ENCODE measurements at regions not wholly inside any gene's neighbourhood (a gene's known extent, or its start where the extent isn't known, plus 50 kb on each side); places are given as distances from the start of the nearest gene placed in this dataset.

DNA sequence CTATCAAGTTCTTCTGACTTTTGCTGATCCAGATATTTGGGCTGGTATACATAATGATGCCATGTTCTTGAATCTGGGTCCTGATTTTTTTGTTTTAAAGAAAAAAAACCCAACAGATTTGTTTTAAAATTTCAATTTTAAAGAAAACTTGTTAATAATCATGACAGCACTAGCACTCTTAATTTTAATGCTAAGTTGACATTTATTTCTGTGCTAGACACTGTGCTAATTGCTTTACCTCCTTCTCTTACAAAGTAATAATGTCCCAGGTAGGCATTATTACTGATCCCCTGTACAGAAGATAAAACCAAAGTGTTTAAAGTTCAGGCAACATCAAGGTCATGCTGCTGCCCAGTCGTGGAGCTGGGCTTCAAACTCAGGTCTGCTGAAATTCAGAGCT, 101.9 kb downstream of the ZNF608 start:
- no peak for DNase-seq

DNA sequence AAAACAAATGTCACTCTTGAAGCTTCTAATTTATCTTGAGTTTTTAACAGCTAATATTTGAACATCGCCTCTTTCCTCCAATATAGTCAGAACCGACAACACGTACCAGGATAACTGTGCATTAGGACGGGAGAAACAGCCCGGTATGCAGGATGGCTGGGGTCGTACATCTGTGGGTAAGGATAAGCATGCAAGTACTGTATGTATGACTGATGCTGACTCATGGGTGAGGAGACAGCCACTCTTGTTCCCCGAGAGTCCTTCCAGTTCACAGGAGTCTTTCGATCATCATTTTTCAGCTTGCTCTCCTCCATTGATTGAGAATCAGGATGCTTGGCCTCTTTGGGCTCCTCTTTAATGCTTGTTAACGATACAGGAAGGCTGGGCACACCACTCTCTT, 102.3 kb downstream of the ZNF608 start:
- DNase-seq = no peak

DNA sequence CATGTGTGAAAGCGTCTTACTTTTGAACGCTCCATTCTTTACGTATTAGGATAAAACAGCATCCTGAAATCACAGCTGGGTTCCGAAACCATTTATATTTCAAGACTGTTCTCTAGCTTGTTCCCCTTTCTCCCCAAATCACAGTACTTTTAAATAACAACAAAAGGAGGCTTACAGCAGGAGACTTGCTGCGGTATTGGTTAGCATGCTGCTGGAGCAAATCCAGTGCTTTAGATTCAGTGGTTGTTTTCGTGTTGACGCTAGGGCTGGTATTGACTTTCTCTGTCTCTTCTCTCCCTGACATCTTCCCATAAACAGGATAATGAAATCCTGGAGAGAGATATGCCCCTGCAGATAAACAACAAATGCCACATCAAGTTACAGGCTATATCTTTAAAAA, 103.1 kb downstream of the ZNF608 start:
- no peak for DNase-seq

DNA sequence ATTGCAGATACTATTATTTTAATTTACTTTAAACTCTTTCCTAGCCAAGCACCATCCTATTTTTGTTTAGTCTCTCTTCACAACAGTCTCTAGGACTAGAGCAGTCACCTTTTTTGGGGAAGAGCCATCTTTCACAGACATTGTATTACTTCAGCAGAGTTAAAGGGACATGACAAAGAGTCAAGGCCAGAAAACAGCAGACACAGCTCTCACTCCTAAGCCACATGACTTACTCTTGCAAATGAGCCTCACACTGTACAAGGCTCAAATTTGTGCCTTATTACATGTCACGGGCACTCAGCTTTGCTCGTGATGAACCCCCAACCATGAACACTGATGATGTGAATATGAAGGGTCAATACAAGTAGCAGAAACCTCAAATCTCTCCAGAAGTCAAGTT, 104.3 kb downstream of the ZNF608 start:
- DNase-seq = no peak

DNA sequence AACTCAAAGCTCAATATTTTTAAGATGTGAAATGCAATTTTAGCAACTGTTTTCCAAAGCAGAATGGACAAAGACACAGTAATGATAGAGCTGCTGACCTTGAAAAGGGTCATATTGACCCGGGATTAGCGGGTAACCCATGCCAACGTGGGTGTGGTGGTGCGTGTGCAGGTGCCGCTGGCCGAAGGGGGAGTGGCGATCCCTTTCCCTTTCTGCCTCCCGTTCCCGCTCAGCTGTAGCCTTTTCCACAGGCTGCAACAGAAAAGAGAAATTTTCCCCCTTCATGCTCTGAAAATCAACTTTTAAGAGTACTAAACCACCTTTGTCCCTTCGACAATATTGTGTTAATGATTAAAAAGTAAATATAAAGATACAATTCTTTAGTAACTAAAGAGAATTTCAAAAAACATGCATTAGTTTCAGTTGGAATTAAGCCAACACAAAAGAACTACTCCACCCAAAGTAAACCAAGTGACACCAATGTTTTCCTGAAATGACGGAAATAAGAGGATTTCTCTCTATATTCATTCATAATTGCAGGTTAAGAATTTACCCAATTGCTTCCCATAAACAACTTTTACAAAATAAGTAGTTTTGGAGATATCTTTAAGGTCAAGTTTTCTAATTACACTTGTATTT, 105.2 kb downstream of the ZNF608 start:
- no peak for DNase-seq

DNA sequence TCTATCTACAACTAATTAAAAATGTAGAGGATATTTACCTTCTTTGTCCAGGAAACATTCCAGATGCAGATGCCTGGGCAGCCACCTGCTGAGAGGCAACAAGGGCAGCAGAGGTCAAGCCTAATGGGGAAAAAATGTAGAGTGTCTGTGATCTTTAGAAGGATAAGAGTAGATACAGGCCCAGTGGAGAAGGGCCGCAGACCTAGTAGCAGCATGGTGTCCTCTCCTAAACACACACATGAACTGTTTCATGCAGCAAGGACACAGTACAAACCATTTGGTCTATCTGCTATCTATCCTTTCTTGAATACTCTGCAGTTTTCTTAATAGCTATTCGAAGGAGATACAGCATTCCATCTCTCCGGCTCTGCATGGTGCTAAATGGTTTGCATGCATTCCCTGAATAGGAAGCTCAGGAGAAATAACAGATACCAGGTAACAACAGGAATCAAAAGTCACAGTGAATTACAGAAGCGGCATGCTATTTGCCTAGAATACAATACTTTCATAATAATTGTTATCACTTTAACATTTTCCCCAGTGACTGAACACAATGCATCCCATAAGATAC, 107.3 kb downstream of the ZNF608 start:
- DNase-seq = no peak

DNA sequence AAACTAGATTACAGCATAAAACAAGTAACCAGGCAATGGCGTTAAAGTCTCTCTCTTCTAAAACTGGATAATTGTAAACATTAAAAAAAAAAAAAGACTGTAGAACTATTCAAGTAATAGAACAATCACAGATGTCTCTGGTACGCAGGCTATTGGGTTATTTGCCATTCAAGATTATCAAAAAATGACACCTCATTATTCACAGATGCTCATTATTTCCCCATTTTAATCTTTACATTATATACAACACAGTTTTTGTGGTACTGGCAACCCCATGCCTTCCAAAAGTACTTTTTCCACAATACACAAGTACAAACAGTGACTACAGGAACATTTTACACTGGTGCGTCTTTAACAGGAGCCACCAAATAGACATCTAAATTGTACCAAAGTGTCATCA, 109.4 kb downstream of the ZNF608 start:
- no peak for DNase-seq

DNA sequence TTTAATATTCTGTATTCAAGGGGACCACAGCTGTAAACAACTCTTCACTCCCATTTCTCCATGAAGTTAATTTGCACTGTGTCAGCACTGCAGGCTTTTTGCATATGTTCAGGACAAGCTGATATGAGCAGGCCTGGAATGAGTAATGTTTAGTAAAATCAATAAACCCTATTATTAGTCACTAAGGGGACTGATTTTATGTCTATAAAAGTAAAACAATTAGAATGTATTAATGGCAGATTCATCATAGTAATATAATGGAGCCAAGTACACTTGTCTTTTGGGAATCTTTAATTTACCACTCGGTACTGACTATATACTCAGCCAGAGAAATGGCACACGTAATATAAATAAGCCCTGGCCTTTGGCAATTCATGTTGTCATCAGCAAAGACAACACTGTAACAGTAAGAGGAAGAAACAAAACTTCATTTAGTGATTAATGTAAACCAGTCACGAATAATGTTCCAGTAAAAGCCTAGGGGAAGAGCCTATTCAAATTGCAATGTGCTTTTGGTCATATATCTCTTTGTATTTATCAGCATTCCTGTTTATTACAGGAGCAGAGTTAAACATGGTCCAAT, 111.6 kb downstream of the ZNF608 start:
- DNase-seq = no peak

DNA sequence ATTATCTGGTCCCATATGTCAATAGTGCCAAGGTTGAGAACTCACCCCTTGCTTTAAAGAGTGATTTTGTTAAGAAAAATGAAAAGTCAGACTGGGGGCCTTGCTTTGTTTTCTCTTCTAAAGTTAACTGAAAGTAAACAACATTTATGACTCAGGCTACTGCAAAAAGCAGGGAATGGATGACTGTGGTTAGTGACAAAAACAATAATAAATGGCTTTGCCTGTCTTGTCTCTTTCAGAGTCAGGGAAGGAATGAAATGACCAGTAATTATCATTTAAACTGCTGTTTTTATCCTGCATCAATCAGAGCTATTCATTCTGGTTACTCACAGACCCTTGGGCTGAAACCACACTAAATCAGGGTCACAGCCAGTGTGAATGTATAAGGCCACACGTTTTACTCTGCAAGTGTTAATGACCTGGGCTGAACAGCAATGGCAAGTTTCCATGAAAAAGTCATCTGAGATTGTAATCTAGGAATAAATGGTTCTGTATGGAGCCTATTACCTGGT, 112.2 kb downstream of the ZNF608 start:
- no peak for DNase-seq

DNA sequence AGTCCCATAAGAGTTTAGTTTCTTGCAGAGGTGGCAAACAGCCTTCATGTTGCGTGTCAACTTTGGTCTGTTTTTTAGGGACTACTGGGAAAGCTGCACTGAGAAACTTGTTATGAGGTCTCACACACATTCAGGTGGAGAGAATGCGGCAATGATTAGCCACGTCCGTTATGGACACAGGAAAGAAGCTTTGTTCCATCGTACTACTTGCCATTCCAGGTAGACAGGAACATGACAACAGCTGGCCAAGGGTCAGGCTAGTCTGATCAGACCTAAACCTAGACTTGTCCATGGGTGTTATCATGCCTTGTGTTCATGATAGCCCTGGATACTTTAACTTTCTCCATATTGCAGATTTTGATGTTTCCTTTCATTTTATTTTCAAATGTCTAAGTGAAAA, 113.2 kb downstream of the ZNF608 start:
- no peak for DNase-seq

DNA sequence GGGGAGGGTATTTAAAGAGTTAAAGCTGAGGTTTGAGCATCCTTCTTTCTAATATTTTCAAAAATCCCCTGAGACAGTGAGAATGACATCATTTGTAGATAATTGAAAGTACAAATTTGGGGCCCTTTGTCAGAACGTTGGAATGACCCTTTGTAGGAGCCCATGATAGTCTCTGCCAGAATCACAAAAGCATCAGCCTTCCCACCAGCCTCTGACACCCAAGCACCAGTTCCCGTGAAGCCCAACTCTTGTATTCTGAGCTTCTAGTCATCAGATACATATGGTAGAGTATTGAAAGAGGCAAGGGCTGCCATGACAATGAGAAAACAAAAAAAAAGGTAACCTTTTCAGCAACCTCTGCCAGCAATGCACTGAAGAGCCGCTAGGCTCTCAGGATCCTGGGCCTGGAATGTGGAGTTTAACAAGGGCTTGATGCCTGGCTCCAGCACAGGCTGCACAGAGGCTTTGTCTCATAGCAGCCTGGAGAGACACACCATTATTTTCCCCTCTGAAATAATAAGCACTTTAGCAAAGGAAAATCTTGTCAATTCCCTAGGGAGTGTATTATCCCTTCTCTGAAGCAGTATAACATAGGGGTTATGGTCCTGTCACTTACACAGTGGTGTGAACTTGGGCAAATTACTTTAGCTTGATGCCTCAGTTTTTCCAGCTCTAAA, 114.4 kb downstream of the ZNF608 start:
- DNase-seq = no peak

DNA sequence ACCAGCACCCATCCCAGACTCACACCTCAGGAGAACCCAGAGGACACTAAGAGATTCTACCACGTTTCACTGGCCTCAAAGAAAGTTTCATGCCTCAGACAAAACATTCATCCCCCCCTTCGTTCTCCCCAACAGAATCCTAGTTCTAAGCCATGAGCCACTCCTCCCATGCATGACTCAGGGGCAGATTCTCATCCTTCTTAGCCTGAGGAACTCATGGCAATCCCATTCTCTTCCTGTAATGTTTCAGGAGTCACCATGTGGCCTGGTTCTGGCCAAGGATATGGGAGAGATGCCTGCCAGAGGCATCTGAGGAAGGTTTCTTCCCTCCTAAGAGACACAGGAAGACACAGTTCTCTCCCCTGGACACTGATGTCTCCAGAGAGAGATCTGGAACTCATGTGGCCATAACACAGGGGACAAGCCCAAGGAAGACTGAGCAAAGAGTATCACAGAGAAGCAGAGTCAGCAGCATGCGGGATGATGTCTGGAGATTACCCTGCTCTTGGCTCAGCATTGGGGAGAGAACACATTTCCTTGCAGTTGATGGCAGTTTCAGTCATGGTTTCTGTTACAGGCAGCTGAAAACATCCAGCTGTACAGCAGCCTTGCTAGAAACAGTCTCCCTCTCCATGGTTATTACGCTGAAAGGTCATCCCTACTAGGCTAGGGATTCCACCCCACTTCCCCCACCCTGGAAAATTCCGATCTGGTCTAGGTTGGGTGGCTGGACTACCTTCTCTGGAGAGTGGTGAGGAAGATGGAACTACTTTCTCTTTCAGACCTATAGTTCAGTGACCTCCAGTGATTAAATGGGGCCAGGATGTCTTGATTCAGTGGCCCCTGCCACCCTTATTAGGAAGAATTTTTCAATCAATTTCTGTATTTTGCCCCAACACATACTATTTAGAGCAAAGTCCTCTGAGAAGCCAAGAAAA, 115.4 kb downstream of the ZNF608 start:
- no peak for DNase-seq

DNA sequence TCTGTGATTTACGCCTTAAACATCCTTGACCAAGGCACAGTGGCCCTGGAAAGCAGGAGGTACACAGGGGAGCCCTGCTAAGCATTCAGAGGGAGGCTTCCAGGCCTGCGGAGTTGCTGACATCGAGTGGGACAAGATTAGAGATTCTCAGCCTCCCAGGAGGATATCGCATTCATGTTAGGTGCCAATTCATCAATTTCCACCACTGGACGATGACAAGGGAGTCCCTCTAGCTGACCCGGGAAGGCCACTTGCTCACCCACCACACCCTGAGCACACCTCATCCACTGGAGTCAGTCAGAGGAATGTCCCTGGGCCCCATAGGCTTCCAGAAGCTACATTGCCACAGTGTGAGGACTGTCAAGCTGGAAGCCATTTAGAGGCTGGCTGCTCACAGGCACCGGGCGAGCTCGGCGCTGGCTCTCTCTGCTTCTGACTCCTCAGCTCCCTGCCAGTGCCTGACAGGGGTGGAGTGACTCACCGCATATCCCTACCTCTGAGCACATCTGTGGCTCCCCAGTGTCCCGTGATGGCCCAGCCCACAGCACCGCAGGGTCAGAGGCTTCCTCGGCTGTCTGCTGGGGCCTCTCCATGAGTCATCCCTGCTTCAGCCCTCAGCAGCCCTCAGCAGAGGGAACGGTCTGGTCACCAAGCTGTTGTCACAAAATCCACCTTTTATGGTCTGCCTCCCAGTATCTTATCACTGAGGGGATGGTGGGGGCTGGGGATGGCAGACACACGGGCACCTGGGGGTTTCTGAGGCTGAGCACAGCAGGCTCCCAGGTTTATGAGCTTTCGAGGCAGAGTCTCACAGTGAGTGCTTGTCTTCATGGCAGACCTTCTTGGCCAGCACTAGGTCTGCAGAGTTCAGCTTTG, 117.5 kb downstream of the ZNF608 start:
- DNase-seq = peak in 1 of 2 donors; percentile 26

DNA sequence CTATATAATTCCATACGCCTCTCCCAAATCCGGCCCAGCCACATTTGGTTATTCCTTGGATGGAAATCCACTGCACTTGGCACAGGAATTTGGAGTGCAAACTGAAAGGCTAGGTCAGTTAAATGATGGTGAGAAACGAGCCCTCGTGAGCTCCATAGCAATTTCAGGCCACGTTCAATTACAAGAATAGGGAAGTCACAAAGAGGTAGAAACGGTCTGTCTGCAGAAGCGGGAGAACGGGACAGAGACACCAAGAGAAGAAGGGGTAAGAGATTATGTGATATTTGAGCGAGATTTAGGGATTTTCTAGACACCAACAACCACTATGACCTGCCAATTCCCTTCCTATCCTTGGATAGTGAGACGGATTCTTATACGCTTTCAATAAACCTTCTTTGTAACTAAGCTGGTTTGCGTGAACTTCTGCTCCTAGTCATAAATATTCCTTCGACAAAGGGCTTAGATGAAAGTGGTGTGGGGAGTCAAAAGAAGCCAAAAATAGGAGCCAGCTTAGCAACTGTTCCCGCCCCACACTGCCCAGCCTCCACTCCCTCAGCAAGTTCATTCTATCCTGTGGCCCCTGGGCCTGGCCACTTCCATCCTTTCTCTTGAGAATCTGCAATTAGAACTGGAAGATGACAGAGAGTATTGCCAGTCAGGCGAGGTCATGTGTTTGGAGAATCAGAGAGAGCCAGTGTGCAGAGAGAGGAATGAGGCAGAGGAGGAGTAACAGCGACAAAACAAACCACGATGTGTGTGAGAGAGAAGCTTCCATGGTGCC, 118.4 kb downstream of the ZNF608 start:
- DNase-seq = no peak

DNA sequence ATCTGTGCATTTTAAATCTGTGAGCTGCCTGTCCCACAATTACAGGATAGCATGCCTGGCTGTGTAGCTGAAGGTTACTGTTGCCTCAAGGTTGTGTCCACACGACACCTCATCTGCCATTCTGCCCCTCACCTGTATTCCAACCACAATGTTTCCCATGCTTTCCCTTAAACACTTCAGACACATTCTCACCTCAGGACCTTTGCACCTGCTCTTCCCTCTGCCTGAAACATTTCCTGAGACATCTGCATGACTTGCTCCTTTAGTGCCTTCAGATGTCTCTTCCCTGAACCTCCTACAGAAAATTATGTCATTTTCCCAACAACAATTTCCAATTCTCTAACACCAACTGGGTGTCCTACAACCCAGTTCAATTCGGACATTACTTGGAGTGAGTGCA, 120.4 kb downstream of the ZNF608 start:
- DNase-seq = no peak

DNA sequence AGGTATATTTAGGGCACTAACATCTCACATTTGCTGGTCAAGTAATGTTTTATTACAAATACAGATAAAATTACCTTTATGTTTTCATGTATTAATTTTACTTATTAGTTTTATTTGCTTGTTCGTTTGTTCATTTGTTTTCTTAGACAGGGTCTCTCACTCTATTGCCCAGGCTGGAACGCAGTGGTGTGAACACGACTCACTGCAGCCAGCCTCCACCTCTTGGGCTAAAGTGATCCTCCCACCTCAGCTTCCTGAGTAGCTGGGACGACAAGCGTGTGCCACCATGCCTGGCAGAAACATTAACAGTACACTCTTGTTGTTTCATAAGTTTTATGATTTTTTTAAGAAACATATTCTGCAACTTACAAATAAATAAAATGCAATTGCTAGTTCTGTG, 123.2 kb downstream of the ZNF608 start:
- no peak for DNase-seq

DNA sequence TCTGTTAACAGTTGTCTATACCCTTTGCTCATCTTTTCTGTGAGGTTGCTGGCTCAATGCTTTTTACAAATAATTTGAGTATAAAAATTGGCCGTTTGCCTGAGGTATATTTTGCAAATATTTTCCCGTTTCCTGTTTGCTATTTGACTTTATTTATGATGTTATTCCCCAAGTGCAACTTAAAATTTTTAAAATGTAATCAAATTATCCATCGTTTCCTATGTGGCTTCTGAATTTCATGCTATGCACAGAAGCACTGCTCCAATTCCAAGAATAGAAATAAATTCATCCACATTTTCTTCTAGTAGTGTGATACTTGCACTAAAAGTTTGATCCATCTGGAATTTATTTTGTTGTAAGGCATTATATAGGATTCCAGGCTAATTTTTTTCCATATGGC, 123.6 kb downstream of the ZNF608 start:
- no peak for DNase-seq

DNA sequence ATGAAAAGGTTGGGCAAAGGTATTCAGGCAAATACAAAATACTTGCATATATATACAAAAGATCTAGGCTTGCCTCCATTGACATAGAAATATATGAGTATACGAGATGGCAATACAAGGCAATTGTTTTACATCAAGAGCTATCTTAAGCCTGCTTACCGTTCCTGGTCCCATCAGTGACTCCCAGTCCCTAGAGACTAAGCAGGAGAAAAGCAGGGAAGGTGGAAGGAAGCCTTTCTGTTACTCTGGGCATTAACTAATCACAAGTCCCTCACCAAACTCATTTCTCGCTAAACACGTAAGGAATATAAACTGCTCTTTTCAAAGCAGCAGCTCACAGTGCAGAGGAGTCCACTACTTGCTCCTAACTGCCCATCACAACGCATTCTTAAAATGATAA, 125.2 kb downstream of the ZNF608 start:
- no peak for DNase-seq

DNA sequence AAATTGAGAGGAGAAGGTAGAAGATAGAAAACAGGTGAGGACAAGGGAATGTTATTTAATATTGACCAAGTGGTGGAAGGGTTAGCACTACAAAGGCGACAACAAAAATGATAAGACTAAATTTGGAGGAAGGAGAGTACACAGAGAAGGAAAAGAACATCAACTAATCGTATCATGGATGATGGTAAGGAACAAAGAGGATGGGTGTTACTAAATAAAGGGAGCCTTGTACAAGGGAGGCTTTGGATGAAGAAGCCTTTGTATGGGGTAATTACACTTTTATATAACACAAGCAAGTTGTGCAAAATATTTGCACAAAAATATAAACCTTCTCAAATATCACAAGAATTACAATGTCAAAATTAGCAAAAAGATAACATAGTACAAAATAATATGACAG, 125.7 kb downstream of the ZNF608 start:
- no peak for DNase-seq

DNA sequence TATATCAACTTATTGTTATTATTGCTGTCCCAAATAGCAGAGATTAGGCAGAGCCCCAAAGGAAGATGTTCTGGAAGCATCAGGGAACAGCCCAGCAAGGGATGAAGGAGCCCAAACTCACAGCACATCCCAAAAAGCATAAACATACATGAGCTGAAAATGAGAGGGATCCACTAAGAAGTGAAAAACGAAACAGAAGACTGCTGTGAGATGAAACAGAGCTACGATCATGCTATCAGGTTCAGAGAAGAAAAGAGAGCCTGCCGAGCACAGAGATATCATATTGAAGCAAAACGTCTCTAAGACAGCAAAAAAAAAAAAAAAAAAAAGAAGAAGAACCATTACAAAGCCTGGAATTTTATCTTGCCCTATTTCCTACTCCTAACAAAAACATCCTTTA, 127.3 kb downstream of the ZNF608 start:
- no peak for DNase-seq

DNA sequence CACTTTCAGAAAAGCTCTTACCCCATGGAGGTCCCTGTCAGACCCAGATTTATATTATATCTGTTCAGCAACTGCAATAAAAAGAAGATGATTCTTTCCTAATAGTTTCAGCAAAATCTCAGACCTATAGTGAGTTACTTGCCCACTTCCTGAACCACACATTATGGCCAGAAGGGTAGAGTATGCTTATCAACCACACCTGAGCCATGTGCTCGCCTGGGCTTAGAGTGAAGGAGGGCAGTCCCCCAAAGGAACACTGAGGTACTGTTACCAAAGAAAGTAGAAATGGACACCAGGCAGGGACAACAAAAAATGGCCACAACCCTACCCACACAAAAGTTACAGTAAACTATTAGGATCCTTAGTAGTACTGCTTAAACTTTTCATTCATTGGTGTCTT, 128.7 kb downstream of the ZNF608 start:
- no peak for DNase-seq
